GM23338 (cell line): ENCODE measurements at regions not wholly inside any gene's neighbourhood (a gene's known extent, or its start where the extent isn't known, plus 50 kb on each side); places are given as distances from the start of the nearest gene placed in this dataset.

Experiments used
- ATAC-seq: fragments of 200-7000 bp; cut with Tn5 transposase; 3 replicates; pipeline ENCODE4 v1.9.1; 2020
- DNase-seq: peaks from one replicate; pipeline ENCODE4 v3.0.0-alpha.2; 2015; ENCODE audit warnings: low spot score
- H2AFZ ChIP-seq: fragments of 200-600 bp; sonication (generic); 2 replicates; pipeline ENCODE4 v1.8.0; 2016; ENCODE audit warnings: antibody characterized with exemption, mild to moderate bottlenecking, moderate library complexity
- H3F3A ChIP-seq: fragments of 200-600 bp; sonication (generic); replicated peaks from 2 replicates; pipeline ENCODE4 v1.8.0; 2017; ENCODE audit warnings: antibody characterized with exemption, mixed run types, low read depth
- H3K27ac ChIP-seq: fragments of 200-600 bp; sonication (generic); 2 replicates; pipeline ENCODE4 v1.6.1; 2016; ENCODE audit warnings: low read depth
- H3K27me3 ChIP-seq: fragments of 200-600 bp; sonication (generic); 2 replicates; pipeline ENCODE4 v1.8.0; 2016; ENCODE audit warnings: mild to moderate bottlenecking, mixed run types, moderate library complexity; ENCODE audit not compliant: insufficient read depth
- H3K36me3 ChIP-seq: fragments of 200-600 bp; sonication (generic); 2 replicates; pipeline ENCODE4 v1.8.0; 2016; ENCODE audit warnings: mild to moderate bottlenecking; ENCODE audit not compliant: insufficient read depth
- H3K4me1 ChIP-seq: fragments of 200-600 bp; sonication (generic); 2 replicates; pipeline ENCODE4 v1.8.0; 2016; ENCODE audit warnings: mild to moderate bottlenecking, moderate library complexity; ENCODE audit not compliant: insufficient read depth
- H3K4me2 ChIP-seq: fragments of 200-600 bp; sonication (generic); 2 replicates; pipeline ENCODE4 v1.7.1; 2017; ENCODE audit warnings: mixed run types
- H3K4me3 ChIP-seq: fragments of 200-600 bp; sonication (generic); 2 replicates; pipeline ENCODE4 v1.6.1; 2016; ENCODE audit warnings: mixed run types
- H3K79me2 ChIP-seq: fragments of 200-600 bp; sonication (generic); replicated peaks from 2 replicates; pipeline ENCODE4 v1.8.0; 2017; ENCODE audit warnings: mild to moderate bottlenecking; ENCODE audit not compliant: insufficient read depth
- H3K9me2 ChIP-seq: fragments of 200-600 bp; sonication (generic); 2 replicates; pipeline ENCODE4 v1.8.0; 2017; ENCODE audit not compliant: insufficient read depth
- H4K20me1 ChIP-seq: fragments of 200-600 bp; sonication (generic); replicated peaks from 2 replicates; pipeline ENCODE4 v1.8.0; 2017; ENCODE audit warnings: mild to moderate bottlenecking; ENCODE audit not compliant: insufficient read depth
- H3K27ac Mint-ChIP-seq: 2 replicates; pipeline ENCODE4 v1.8.0; 2020; ENCODE audit warnings: inconsistent platforms, mild to moderate bottlenecking, moderate library complexity, mixed read lengths
- H3K27me3 Mint-ChIP-seq: 3 replicates; pipeline ENCODE4 v1.8.0; 2022; ENCODE audit warnings: low read depth, mild to moderate bottlenecking, moderate library complexity, mixed read lengths, inconsistent platforms; ENCODE audit not compliant: insufficient read depth, poor library complexity
- H3K36me3 Mint-ChIP-seq: 3 replicates; pipeline ENCODE4 v1.8.0; 2021; ENCODE audit warnings: low read depth, mild to moderate bottlenecking, inconsistent platforms, moderate library complexity, mixed read lengths
- H3K4me1 Mint-ChIP-seq: 3 replicates; pipeline ENCODE4 v1.8.0; 2020; ENCODE audit warnings: mild to moderate bottlenecking, inconsistent platforms, mixed read lengths
- H3K4me3 Mint-ChIP-seq: 3 replicates; pipeline ENCODE4 v1.8.0; 2021; ENCODE audit warnings: moderate library complexity, mild to moderate bottlenecking, inconsistent platforms, mixed read lengths
- H3K9me3 Mint-ChIP-seq: 3 replicates; pipeline ENCODE4 v1.8.0; 2020; ENCODE audit warnings: moderate library complexity, mild to moderate bottlenecking, inconsistent platforms, mixed read lengths
- CREB1 ChIP-seq: fragments of 250-450 bp; sonication (Bioruptor Pico); IDR thresholded peaks from 2 replicates; pipeline ENCODE4 v1.5.0; 2020; ENCODE audit warnings: low read depth, mild to moderate bottlenecking, moderate library complexity
- NANOG ChIP-seq: IDR thresholded peaks from 2 replicates; pipeline ENCODE4 v1.6.1; 2016; ENCODE audit warnings: antibody characterized with exemption, borderline replicate concordance
- POLR2AphosphoS5 ChIP-seq: IDR thresholded peaks from 2 replicates; pipeline ENCODE4 v1.6.1; 2016; ENCODE audit warnings: antibody characterized with exemption, low read depth
- ZNF462 ChIP-seq: fragments of 250-450 bp; sonication (Bioruptor Pico); IDR thresholded peaks from 2 replicates; pipeline ENCODE4 v1.5.0; 2020; ENCODE audit warnings: mild to moderate bottlenecking, moderate library complexity
- TF ChIP-seq, protein P1 (sequence below): IDR thresholded peaks from one replicate; pipeline ENCODE4 v1.6.1; 2018; ENCODE audit warnings: antibody characterized with exemption; ENCODE audit not compliant: unreplicated experiment
- TF ChIP-seq, protein P2 (sequence below): IDR thresholded peaks from 2 replicates; pipeline ENCODE4 v1.6.1; 2016; ENCODE audit warnings: antibody characterized with exemption
- TF ChIP-seq, protein P3 (sequence below), 2 experiments: fragments of 200-600 bp in 1 of 2; sonication (generic) in 1 of 2; conservative IDR thresholded peaks; 2 replicates each; pipeline versions ENCODE4 v1.5.1 to v1.6.1; 2016 to 2017; ENCODE audit warnings: antibody characterized with exemption in 2 of 2, low read depth in 2 of 2, mild to moderate bottlenecking in 2 of 2, moderate library complexity in 1 of 2

- TF ChIP-seq, protein P1, sequence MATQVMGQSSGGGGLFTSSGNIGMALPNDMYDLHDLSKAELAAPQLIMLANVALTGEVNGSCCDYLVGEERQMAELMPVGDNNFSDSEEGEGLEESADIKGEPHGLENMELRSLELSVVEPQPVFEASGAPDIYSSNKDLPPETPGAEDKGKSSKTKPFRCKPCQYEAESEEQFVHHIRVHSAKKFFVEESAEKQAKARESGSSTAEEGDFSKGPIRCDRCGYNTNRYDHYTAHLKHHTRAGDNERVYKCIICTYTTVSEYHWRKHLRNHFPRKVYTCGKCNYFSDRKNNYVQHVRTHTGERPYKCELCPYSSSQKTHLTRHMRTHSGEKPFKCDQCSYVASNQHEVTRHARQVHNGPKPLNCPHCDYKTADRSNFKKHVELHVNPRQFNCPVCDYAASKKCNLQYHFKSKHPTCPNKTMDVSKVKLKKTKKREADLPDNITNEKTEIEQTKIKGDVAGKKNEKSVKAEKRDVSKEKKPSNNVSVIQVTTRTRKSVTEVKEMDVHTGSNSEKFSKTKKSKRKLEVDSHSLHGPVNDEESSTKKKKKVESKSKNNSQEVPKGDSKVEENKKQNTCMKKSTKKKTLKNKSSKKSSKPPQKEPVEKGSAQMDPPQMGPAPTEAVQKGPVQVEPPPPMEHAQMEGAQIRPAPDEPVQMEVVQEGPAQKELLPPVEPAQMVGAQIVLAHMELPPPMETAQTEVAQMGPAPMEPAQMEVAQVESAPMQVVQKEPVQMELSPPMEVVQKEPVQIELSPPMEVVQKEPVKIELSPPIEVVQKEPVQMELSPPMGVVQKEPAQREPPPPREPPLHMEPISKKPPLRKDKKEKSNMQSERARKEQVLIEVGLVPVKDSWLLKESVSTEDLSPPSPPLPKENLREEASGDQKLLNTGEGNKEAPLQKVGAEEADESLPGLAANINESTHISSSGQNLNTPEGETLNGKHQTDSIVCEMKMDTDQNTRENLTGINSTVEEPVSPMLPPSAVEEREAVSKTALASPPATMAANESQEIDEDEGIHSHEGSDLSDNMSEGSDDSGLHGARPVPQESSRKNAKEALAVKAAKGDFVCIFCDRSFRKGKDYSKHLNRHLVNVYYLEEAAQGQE, result no peak
These were observed 236.8 kb upstream of the HS6ST1 start (continued) for GRCh38 chr2:128555433-128555832.

- Mint-ChIP-seq H3K9me3 (peaks cover 5% of the 10 kb centered on the region; the same call in 2 of the 3 replicates), H3K36me3 (no peaks in the 10 kb centered on the region), H3K4me1 (peaks cover 2% of the 10 kb centered on the region), H3K27ac (no peak overlapping the region), H3K27me3 (peaks cover 7% of the 10 kb centered on the region), H3K4me3 (no peak overlapping the region)
- Histone ChIP-seq H3K79me2 (no peaks in the 10 kb centered on the region), H3K27ac (no peak overlapping the region), H3K4me3 (no peak overlapping the region), H3F3A (no peaks in the 10 kb centered on the region), H3K4me2 (no peak overlapping the region), H2AFZ (no peak overlapping the region), H3K27me3 (no peaks in the 10 kb centered on the region), H3K36me3 (no peaks in the 10 kb centered on the region), H3K9me2 (no peaks in the 10 kb centered on the region; the same call in 1 of the 2 replicates), H3K4me1 (no peaks in the 10 kb centered on the region), H4K20me1 (no peaks in the 10 kb centered on the region)
- no peak for DNase-seq
- no peak for ATAC-seq
- TF ChIP-seq, protein P2, sequence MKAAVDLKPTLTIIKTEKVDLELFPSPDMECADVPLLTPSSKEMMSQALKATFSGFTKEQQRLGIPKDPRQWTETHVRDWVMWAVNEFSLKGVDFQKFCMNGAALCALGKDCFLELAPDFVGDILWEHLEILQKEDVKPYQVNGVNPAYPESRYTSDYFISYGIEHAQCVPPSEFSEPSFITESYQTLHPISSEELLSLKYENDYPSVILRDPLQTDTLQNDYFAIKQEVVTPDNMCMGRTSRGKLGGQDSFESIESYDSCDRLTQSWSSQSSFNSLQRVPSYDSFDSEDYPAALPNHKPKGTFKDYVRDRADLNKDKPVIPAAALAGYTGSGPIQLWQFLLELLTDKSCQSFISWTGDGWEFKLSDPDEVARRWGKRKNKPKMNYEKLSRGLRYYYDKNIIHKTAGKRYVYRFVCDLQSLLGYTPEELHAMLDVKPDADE, result no peak
- TF ChIP-seq POLR2AphosphoS5 (no peak), ZNF462 (CRISPR knock-in tag) (no peak), CREB1 (no peak), NANOG (no peak)
- TF ChIP-seq, protein P3, sequence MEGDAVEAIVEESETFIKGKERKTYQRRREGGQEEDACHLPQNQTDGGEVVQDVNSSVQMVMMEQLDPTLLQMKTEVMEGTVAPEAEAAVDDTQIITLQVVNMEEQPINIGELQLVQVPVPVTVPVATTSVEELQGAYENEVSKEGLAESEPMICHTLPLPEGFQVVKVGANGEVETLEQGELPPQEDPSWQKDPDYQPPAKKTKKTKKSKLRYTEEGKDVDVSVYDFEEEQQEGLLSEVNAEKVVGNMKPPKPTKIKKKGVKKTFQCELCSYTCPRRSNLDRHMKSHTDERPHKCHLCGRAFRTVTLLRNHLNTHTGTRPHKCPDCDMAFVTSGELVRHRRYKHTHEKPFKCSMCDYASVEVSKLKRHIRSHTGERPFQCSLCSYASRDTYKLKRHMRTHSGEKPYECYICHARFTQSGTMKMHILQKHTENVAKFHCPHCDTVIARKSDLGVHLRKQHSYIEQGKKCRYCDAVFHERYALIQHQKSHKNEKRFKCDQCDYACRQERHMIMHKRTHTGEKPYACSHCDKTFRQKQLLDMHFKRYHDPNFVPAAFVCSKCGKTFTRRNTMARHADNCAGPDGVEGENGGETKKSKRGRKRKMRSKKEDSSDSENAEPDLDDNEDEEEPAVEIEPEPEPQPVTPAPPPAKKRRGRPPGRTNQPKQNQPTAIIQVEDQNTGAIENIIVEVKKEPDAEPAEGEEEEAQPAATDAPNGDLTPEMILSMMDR (conservative IDR thresholded peaks at IDR 0.05; ENCODE audit: low read depth in 2 of 2), result no peak
- TF ChIP-seq, protein P1, result no peak
These were observed 237.4 kb upstream of the HS6ST1 start for GRCh38 chr2:128556089-128556488.
